Skin of body (tissue), 1 donor: ENCODE measurements at regions not wholly inside any gene's neighbourhood (a gene's known extent, or its start where the extent isn't known, plus 50 kb on each side); places are given as distances from the start of the nearest gene placed in this dataset.
"Not testable (repeated sequence)": the region's sequence is repeated elsewhere in the genome, so short reads cannot be mapped to it uniquely, and the experiment has no call there.

ENCODE experiments used
- DNase-seq: peaks from one replicate; lab custom pipeline; 2025; lab: John Stamatoyannopoulos, UW

GRCh38 chr1:71345491-71345890 is 264.7 kb upstream of the ZRANB2 start:
- DNase-seq, result no peak

GRCh38 chr1:71343686-71344416 is 263.0 kb upstream of the ZRANB2 start:
- no peak for DNase-seq

GRCh38 chr1:71339238-71339637 is 258.4 kb upstream of the ZRANB2 start:
- no peak for DNase-seq

- DNase-seq, result no peak
These were observed 250.2 kb upstream of the ZRANB2 start for GRCh38 chr1:71330991-71331390.

- DNase-seq, result no peak
These were observed 243.9 kb upstream of the ZRANB2 start for GRCh38 chr1:71324671-71325267.

GRCh38 chr1:71312545-71312944 is 231.7 kb upstream of the ZRANB2 start:
- DNase-seq, result no peak

GRCh38 chr1:71311376-71311775 is 230.5 kb upstream of the ZRANB2 start:
- no peak for DNase-seq

GRCh38 chr1:71307451-71307850 is 226.6 kb upstream of the ZRANB2 start:
- DNase-seq, result peak; percentile 85

- DNase-seq, result no peak
These were observed 223.3 kb upstream of the ZRANB2 start for GRCh38 chr1:71304125-71304524.

GRCh38 chr1:71303617-71304041 is 222.8 kb upstream of the ZRANB2 start:
- DNase-seq, result no peak

- no peak for DNase-seq
These were observed 217.8 kb upstream of the ZRANB2 start for GRCh38 chr1:71298633-71299032.

GRCh38 chr1:71296551-71297134 is 215.8 kb upstream of the ZRANB2 start:
- DNase-seq, result no peak

GRCh38 chr1:71295350-71295749 is 214.5 kb upstream of the ZRANB2 start:
- DNase-seq, result no peak

GRCh38 chr1:71294178-71294577 is 213.3 kb upstream of the ZRANB2 start:
- DNase-seq, result no peak

GRCh38 chr1:71292203-71292602 is 211.4 kb upstream of the ZRANB2 start:
- no peak for DNase-seq

GRCh38 chr1:71290506-71291237 is 209.8 kb upstream of the ZRANB2 start:
- not testable (repeated sequence) for DNase-seq

- DNase-seq, result no peak
These were observed 204.7 kb upstream of the ZRANB2 start for GRCh38 chr1:71285529-71285928.

- no peak for DNase-seq
These were observed 195.6 kb upstream of the ZRANB2 start for GRCh38 chr1:71276466-71276865.

GRCh38 chr1:71273334-71273733 is 192.5 kb upstream of the ZRANB2 start:
- DNase-seq, result no peak

GRCh38 chr1:71270394-71270915 is 189.6 kb upstream of the ZRANB2 start:
- no peak for DNase-seq

GRCh38 chr1:71269818-71270217 is 189.0 kb upstream of the ZRANB2 start:
- no peak for DNase-seq

- no peak for DNase-seq
These were observed 188.3 kb upstream of the ZRANB2 start for GRCh38 chr1:71269179-71269578.
